Endothelial cell (in vitro differentiated cells): ENCODE measurements at regions not wholly inside any gene's neighbourhood (a gene's known extent, or its start where the extent isn't known, plus 50 kb on each side); places are given as distances from the start of the nearest gene placed in this dataset.
A peak's percentile ranks its signal among the peaks of the same experiment; 100 is the strongest.

Experiments
- DNase-seq: peaks from one replicate; pipeline ENCODE4 v3.0.0; 2021; ENCODE audit warnings: low spot score
- H3K27ac Mint-ChIP-seq: one replicate; pipeline ENCODE4 v1.8.0; 2021; ENCODE audit warnings: mixed read lengths, inconsistent platforms; ENCODE audit not compliant: unreplicated experiment
- H3K27me3 Mint-ChIP-seq: one replicate; pipeline ENCODE4 v1.8.0; 2021; ENCODE audit warnings: mild to moderate bottlenecking, moderate library complexity, mixed read lengths, inconsistent platforms; ENCODE audit not compliant: unreplicated experiment
- H3K36me3 Mint-ChIP-seq: one replicate; pipeline ENCODE4 v1.8.0; 2021; ENCODE audit warnings: mild to moderate bottlenecking, low read depth, mixed read lengths, inconsistent platforms; ENCODE audit not compliant: unreplicated experiment
- H3K4me1 Mint-ChIP-seq: one replicate; pipeline ENCODE4 v1.8.0; 2021; ENCODE audit warnings: mild to moderate bottlenecking, mixed read lengths, inconsistent platforms; ENCODE audit not compliant: unreplicated experiment
- H3K4me3 Mint-ChIP-seq: one replicate; pipeline ENCODE4 v1.8.0; 2021; ENCODE audit warnings: mild to moderate bottlenecking, mixed read lengths, inconsistent platforms; ENCODE audit not compliant: unreplicated experiment
- H3K9me3 Mint-ChIP-seq: one replicate; pipeline ENCODE4 v1.8.0; 2021; ENCODE audit warnings: mixed read lengths, inconsistent platforms; ENCODE audit not compliant: unreplicated experiment
- TF ChIP-seq, protein P1 (sequence below): fragments of 200-600 bp; sonication (generic); IDR thresholded peaks from one replicate; pipeline ENCODE4 v1.5.0; 2021; ENCODE audit warnings: antibody characterized with exemption; ENCODE audit not compliant: unreplicated experiment

DNA sequence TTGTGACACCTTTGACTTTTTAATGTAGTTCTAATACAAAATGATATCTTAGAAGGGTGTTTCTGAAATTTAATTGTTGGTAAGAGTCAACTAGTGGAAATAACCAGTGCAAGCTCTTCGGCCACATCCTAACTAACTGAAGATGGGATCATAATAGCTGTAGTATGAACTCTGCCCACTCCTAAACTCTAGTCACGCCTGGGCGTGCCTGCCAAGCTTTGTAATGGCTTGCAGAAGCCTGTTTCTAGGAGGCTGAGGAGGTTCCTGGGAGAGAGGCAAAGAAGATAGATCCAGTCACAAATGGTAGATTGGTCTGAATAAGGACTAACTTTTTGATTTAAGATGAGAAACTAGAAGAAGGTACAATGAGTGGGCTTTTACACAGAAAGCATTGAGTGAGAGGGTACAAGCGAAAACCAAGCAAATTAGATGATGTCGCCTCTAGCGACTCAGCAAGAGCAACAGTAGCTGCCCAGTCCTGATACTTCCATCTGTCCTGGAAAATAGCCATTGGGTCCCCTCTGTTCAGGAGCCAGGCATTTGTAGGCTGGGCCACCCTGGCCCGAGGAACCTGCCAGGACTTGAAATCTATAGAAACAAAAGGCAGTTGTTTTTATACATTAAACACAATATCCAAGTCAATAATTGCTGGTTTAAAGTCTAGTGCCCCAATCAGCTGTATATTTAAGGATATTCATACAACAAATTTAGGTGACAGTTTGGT, 148.8 kb downstream of the SLC38A4 start:
- TF ChIP-seq, protein P1, sequence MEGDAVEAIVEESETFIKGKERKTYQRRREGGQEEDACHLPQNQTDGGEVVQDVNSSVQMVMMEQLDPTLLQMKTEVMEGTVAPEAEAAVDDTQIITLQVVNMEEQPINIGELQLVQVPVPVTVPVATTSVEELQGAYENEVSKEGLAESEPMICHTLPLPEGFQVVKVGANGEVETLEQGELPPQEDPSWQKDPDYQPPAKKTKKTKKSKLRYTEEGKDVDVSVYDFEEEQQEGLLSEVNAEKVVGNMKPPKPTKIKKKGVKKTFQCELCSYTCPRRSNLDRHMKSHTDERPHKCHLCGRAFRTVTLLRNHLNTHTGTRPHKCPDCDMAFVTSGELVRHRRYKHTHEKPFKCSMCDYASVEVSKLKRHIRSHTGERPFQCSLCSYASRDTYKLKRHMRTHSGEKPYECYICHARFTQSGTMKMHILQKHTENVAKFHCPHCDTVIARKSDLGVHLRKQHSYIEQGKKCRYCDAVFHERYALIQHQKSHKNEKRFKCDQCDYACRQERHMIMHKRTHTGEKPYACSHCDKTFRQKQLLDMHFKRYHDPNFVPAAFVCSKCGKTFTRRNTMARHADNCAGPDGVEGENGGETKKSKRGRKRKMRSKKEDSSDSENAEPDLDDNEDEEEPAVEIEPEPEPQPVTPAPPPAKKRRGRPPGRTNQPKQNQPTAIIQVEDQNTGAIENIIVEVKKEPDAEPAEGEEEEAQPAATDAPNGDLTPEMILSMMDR = no peak
- Mint-ChIP-seq H3K4me1 (peaks cover 6% of the 10 kb centered on the region), H3K27ac (no peak overlapping the region), H3K36me3 (no peaks in the 10 kb centered on the region), H3K9me3 (no peaks in the 10 kb centered on the region), H3K27me3 (peaks cover 1% of the 10 kb centered on the region), H3K4me3 (no peak overlapping the region)
- DNase-seq = no peak

DNA sequence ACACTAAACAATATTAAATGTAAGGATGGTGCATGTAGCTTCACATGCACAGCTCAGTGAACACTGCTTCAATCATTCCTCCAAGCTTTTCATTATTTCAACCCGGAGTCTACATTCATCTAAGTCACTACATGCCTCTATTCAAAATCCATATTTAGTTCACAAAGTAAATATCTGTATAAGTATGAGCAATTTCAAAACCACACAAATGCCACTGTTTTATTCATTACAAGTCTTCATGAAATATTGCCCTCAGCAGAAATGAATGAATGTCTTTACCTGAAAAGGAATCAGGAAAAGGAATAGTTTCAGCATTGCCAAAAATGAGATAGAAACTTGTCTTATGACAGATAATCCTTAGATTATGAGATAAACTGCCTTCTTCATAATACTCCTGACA, 149.4 kb downstream of the SLC38A4 start:
- Mint-ChIP-seq H3K27me3 (peaks cover 1% of the 10 kb centered on the region), H3K36me3 (no peaks in the 10 kb centered on the region), H3K27ac (no peak overlapping the region), H3K4me1 (peaks cover 6% of the 10 kb centered on the region), H3K4me3 (no peak overlapping the region), H3K9me3 (no peaks in the 10 kb centered on the region)
- no peak for DNase-seq
- TF ChIP-seq, protein P1 = no peak

DNA sequence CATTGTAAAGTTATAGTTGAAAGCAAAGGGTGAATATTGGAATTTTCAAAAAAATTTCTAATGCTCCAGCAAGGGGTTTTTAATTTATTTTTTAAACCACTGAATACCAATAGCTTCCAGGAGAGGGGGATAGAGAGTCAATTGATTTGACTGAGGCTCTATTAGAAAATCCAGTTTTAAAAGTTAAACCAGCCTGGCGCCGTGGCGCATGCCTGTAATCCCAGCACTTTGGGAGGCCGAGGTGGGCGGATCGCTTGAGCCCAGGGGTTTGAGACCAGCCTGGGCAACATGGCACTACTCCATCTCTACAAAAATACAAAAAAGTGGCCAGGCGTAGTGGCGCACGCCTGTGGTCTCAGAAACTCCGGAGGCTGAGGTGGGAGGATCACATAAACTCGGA, 150.1 kb downstream of the SLC38A4 start:
- Mint-ChIP-seq H3K36me3 (no peaks in the 10 kb centered on the region), H3K9me3 (no peaks in the 10 kb centered on the region), H3K27me3 (peaks cover 1% of the 10 kb centered on the region), H3K4me1 (peaks cover 6% of the 10 kb centered on the region), H3K27ac (no peak overlapping the region), H3K4me3 (no peak overlapping the region)
- peak; percentile 7 for DNase-seq
- TF ChIP-seq, protein P1 = peak; percentile 74

DNA sequence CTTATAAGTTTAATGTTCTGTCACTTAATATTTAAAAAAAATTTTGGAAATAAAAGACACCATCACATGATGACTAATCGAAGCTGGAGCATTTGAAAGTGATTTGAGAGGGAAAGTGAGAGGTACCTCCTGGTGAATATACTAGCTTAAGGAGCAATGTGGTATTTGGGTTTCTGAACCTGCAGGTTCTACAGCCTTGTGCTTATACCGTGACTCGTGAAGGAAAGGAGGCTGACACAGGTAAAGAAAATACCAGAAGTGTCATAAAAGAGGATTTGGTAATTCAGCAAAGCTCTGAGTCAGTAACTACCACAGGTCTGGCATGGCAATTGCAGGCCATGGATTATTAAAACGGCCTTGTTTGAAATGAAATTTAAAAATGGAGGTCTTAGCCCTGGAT, 151.0 kb downstream of the SLC38A4 start:
- H3K9me3 Mint-ChIP-seq = no peaks in the 10 kb centered on the region
- no peaks in the 10 kb centered on the region for H3K36me3 Mint-ChIP-seq
- DNase-seq = no peak
- H3K27ac Mint-ChIP-seq = no peak overlapping the region
- H3K4me1 Mint-ChIP-seq = no peaks in the 10 kb centered on the region
- no peak overlapping the region for H3K4me3 Mint-ChIP-seq
- peaks cover 1% of the 10 kb centered on the region for H3K27me3 Mint-ChIP-seq
- TF ChIP-seq, protein P1 = no peak

DNA sequence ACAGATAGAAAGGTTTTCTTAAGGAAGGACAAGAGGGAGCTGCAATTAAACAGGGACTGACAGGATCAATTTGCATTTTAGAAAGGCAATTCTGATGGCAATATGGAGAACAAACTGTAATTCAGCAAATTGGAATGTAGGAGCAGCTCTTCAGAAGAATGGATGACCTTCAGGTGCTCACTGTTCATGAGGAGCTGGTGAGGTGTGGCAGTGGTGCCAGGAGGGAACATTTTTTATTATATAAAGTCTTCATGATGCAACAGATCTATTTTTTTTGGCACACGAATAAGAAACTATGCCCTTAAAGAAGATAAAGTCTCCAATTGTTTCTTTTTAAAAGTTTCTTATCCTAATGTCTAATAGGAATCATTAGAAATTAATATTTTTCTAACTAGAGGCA, 151.7 kb downstream of the SLC38A4 start:
- Mint-ChIP-seq H3K4me1 (no peaks in the 10 kb centered on the region), H3K9me3 (no peaks in the 10 kb centered on the region), H3K27me3 (peaks cover 1% of the 10 kb centered on the region), H3K27ac (no peak overlapping the region), H3K36me3 (no peaks in the 10 kb centered on the region), H3K4me3 (no peak overlapping the region)
- TF ChIP-seq, protein P1 = no peak
- no peak for DNase-seq
